ENCODE measurements at regions not wholly inside any gene's neighbourhood (a gene's known extent, or its start where the extent isn't known, plus 50 kb on each side); places are given as distances from the start of the nearest gene placed in this dataset.

DNA sequence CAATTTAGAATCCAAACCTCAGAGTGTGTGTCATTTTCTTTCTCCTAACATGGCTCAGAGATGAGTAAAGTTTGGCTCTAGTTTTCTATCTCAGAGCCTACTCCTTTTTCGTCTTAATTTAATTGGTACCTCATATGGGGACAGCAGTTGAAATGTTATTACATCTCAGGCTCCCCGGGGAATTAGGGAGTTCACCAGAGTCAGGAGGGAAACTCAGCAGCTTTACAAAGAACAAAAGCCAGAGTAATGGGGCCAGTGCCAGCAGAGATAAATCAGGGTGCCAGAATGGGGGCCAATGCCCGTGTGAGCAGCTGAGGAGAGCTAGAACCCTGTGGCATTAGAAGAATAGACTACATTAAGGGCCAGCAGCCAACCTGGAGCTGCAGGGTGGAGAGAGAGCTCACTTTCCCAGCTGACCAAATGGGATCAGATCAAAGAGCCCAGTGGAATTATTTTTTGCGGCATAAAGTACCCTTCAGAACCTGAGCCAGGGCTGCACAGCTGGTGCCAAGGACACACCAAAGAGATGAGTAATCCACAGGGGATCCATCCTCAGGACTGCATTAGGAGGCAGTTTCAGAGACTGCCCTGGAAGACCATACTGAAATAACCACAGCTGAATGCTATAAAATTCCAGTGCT lies 207.1 kb upstream of the DKK2 start:
- Histone ChIP-seq H3K27ac (no peak overlapping the region), H3K9me3 (no peaks in the 10 kb centered on the region), H3K36me3 (no peaks in the 10 kb centered on the region), H3K4me3 (no peak overlapping the region), H3K27me3 (no peaks in the 10 kb centered on the region), H3K4me1 (no peaks in the 10 kb centered on the region)
- TF ChIP-seq, protein P1, sequence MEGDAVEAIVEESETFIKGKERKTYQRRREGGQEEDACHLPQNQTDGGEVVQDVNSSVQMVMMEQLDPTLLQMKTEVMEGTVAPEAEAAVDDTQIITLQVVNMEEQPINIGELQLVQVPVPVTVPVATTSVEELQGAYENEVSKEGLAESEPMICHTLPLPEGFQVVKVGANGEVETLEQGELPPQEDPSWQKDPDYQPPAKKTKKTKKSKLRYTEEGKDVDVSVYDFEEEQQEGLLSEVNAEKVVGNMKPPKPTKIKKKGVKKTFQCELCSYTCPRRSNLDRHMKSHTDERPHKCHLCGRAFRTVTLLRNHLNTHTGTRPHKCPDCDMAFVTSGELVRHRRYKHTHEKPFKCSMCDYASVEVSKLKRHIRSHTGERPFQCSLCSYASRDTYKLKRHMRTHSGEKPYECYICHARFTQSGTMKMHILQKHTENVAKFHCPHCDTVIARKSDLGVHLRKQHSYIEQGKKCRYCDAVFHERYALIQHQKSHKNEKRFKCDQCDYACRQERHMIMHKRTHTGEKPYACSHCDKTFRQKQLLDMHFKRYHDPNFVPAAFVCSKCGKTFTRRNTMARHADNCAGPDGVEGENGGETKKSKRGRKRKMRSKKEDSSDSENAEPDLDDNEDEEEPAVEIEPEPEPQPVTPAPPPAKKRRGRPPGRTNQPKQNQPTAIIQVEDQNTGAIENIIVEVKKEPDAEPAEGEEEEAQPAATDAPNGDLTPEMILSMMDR (IDR thresholded peaks at IDR 0.05): no peak
- TF ChIP-seq EP300 (IDR thresholded peaks at IDR 0.05) (no peak), POLR2A (IDR thresholded peaks at IDR 0.05) (no peak)
- DNase-seq (ENCODE audit: low spot score in 2 of 2): no peak
- WGBS, 2 donors: 29 to 45% methylated on average over 4 of the region's 4 CpGs

DNA sequence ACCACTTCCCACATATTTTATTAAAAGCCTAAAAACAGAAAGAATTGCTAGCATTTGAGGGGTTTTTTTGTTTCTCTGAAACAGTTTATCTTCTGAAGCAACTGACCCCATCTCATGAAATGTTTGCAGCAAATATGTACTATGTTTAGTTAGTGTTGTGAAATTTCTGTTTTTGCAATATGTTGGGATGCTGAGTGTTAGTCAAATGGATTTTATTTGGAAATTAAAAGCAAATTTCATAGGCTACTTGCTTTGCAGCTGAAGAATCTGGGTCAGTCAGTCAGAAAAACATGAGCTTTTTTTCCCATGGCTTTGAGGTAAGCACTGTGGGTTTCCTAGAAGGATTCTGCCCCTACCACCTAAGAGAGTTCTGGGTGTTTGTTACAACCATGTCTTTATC lies 184.9 kb upstream of the DKK2 start:
- no peaks in the 10 kb centered on the region for H3K9me3 ChIP-seq
- H3K27ac ChIP-seq: no peak overlapping the region
- no peaks in the 10 kb centered on the region for H3K27me3 ChIP-seq
- H3K36me3 ChIP-seq: no peaks in the 10 kb centered on the region
- DNase-seq (ENCODE audit: low spot score in 2 of 2): no peak
- no peaks in the 10 kb centered on the region for H3K4me1 ChIP-seq
- H3K4me3 ChIP-seq: no peak overlapping the region
- TF ChIP-seq EP300 (IDR thresholded peaks at IDR 0.05) (no peak), POLR2A (IDR thresholded peaks at IDR 0.05) (no peak)
- TF ChIP-seq, protein P1 (IDR thresholded peaks at IDR 0.05): no peak

DNA sequence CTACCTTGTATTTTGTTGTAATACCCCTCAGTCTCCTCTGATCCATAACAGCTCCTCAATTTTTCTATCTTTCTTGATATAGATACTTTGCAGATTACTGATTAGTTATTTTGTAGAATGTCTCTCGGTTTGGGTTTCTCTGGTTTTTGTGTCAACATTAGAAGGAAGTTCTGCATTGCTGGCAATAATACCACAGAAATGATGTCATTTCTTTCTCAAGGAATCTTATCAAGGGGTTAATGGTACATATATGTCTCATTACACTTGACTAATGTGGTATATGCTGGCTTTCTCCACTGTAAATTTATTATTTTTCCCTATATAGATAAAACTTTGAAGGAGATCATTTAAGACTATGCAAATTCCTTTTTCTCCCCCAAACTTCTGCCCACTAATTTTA lies 183.6 kb upstream of the DKK2 start:
- no peak overlapping the region for H3K4me3 ChIP-seq
- TF ChIP-seq EP300 (IDR thresholded peaks at IDR 0.05) (no peak), POLR2A (IDR thresholded peaks at IDR 0.05) (no peak)
- TF ChIP-seq, protein P1 (IDR thresholded peaks at IDR 0.05): no peak
- no peaks in the 10 kb centered on the region for H3K27me3 ChIP-seq
- H3K27ac ChIP-seq: no peak overlapping the region
- no peaks in the 10 kb centered on the region for H3K4me1 ChIP-seq
- H3K36me3 ChIP-seq: no peaks in the 10 kb centered on the region
- H3K9me3 ChIP-seq: no peaks in the 10 kb centered on the region
- WGBS, 2 donors: 64 to 79% methylated on average over 1 of the region's 1 CpG
- no peak for DNase-seq (ENCODE audit: low spot score in 2 of 2)

DNA sequence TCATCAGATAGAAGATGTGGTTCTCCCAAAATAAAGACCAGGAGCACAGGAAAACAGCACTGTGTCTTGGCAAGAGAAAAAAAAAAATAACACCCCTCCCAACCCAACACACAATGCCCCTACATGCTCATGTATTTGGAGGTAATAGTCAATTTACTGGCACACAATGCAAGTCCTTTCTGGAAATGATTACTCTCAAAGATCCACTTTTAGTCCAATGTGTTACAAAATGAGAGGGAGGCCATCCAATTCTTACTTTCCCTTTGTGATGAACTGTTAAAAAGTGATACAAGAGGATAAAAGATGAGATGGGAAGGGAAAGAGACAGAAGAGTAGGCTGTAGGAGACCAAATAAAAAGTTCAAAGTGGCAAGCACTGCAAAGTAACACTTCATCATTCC lies 180.3 kb upstream of the DKK2 start:
- Histone ChIP-seq H3K9me3 (no peaks in the 10 kb centered on the region), H3K27ac (no peak overlapping the region), H3K27me3 (no peaks in the 10 kb centered on the region), H3K36me3 (no peaks in the 10 kb centered on the region), H3K4me3 (no peak overlapping the region), H3K4me1 (no peaks in the 10 kb centered on the region)
- TF ChIP-seq EP300 (IDR thresholded peaks at IDR 0.05): no peak
- no peak for TF ChIP-seq POLR2A (IDR thresholded peaks at IDR 0.05)
- TF ChIP-seq, protein P1 (IDR thresholded peaks at IDR 0.05): no peak
- DNase-seq (ENCODE audit: low spot score in 2 of 2): no peak

DNA sequence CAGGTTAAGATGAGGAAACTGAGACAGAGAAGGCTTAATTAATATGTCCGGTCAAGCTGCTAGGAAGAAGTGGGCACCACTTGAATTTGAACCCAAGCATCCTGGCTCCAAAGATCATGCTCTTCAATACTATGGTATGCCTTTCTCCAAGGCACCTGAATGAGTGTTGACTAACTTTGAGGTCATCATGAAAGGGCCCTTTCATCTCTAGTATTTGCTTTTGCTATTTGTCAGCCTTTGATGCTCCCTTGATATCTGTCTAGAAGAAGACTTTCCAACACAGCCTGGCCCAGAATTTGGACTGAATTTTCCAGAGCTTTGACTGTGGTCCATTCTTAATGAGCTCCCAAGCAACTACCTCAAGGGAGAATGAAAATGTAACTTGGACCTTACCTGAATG lies 179.1 kb upstream of the DKK2 start:
- 91 to 97% methylated on average over 1 of the region's 1 CpG for WGBS, 2 donors
- no peaks in the 10 kb centered on the region for H3K27me3 ChIP-seq
- H3K27ac ChIP-seq: no peak overlapping the region
- no peak overlapping the region for H3K4me3 ChIP-seq
- no peak for TF ChIP-seq POLR2A (IDR thresholded peaks at IDR 0.05)
- TF ChIP-seq, protein P1 (IDR thresholded peaks at IDR 0.05): no peak
- TF ChIP-seq EP300 (IDR thresholded peaks at IDR 0.05): no peak
- no peaks in the 10 kb centered on the region for H3K4me1 ChIP-seq
- no peaks in the 10 kb centered on the region for H3K9me3 ChIP-seq
- no peaks in the 10 kb centered on the region for H3K36me3 ChIP-seq
- no peak for DNase-seq (ENCODE audit: low spot score in 2 of 2)
